ENCODE measurements at regions not wholly inside any gene's neighbourhood (a gene's known extent, or its start where the extent isn't known, plus 50 kb on each side); places are given as distances from the start of the nearest gene placed in this dataset.

DNA sequence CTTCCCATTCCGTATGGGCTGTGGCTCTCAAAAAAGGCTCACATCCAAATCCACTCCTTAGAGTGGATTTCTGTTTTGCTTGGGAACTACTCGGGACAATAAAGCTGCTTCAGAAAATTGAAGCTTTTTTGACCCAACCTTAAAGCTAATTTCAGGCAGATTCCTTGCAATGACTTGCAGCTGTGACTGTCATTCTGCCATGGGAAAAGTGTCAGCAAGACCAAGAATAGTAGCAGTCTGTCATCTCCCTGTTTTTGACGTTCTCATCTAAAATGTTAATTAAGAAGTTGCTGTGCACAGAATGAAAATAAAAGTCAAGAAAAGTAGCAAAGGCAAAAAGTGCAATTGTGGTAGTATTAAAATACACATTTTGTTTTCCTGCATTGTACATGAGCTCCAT, 304.7 kb downstream of the COG6 start:
- TF ChIP-seq TAF1 (IDR thresholded peaks at IDR 0.05; ENCODE audit: borderline replicate concordance, insufficient read depth, low read length) (no peak), SIN3A (IDR thresholded peaks at IDR 0.05; ENCODE audit: borderline replicate concordance, insufficient read depth, low read length) (no peak), POLR2AphosphoS5 (IDR thresholded peaks at IDR 0.05; ENCODE audit: low read depth, low read length) (no peak)
- TF ChIP-seq, protein P1, sequence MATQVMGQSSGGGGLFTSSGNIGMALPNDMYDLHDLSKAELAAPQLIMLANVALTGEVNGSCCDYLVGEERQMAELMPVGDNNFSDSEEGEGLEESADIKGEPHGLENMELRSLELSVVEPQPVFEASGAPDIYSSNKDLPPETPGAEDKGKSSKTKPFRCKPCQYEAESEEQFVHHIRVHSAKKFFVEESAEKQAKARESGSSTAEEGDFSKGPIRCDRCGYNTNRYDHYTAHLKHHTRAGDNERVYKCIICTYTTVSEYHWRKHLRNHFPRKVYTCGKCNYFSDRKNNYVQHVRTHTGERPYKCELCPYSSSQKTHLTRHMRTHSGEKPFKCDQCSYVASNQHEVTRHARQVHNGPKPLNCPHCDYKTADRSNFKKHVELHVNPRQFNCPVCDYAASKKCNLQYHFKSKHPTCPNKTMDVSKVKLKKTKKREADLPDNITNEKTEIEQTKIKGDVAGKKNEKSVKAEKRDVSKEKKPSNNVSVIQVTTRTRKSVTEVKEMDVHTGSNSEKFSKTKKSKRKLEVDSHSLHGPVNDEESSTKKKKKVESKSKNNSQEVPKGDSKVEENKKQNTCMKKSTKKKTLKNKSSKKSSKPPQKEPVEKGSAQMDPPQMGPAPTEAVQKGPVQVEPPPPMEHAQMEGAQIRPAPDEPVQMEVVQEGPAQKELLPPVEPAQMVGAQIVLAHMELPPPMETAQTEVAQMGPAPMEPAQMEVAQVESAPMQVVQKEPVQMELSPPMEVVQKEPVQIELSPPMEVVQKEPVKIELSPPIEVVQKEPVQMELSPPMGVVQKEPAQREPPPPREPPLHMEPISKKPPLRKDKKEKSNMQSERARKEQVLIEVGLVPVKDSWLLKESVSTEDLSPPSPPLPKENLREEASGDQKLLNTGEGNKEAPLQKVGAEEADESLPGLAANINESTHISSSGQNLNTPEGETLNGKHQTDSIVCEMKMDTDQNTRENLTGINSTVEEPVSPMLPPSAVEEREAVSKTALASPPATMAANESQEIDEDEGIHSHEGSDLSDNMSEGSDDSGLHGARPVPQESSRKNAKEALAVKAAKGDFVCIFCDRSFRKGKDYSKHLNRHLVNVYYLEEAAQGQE (IDR thresholded peaks at IDR 0.05; ENCODE audit: insufficient read depth in 1 of 2, low read depth in 2 of 2, low read length in 2 of 2): no peak

Measured in PFSK-1 (cell line).